ENCODE measurements at regions not wholly inside any gene's neighbourhood (a gene's known extent, or its start where the extent isn't known, plus 50 kb on each side); places are given as distances from the start of the nearest gene placed in this dataset.

GRCh38 chr4:14446311-14446710 is 556.0 kb upstream of the CPEB2 start:
- DNase-seq (ENCODE audit: low spot score) (no peak), ATAC-seq (ENCODE audit: insufficient number of reproducible peaks, low FRiP score, low read depth) (no peak)
- no peak for TF ChIP-seq CTCF (IDR thresholded peaks at IDR 0.05)
- Histone ChIP-seq H3K4me1 (ENCODE audit: control insufficient read depth in 1 of 2, low read depth in 2 of 2) (no peaks in the 10 kb centered on the region), H3K36me3 (no peaks in the 10 kb centered on the region), H3K27me3 (replicated peaks; ENCODE audit: insufficient read depth) (no peaks in the 10 kb centered on the region), H3K9me3 (no peaks in the 10 kb centered on the region), H3K4me3 (no peak overlapping the region), H3K27ac (no peak overlapping the region)

- no peak overlapping the region for H3K4me3 ChIP-seq
- no peak for TF ChIP-seq CTCF (IDR thresholded peaks at IDR 0.05)
- no peak overlapping the region for H3K27ac ChIP-seq
- ATAC-seq (ENCODE audit: insufficient number of reproducible peaks, low FRiP score, low read depth) = no peak
- H3K36me3 ChIP-seq = no peaks in the 10 kb centered on the region
- DNase-seq (ENCODE audit: low spot score) = no peak
- H3K27me3 ChIP-seq (replicated peaks; ENCODE audit: insufficient read depth) = no peaks in the 10 kb centered on the region
- H3K9me3 ChIP-seq = no peaks in the 10 kb centered on the region
- no peaks in the 10 kb centered on the region for H3K4me1 ChIP-seq (ENCODE audit: control insufficient read depth in 1 of 2, low read depth in 2 of 2)
Observed at GRCh38 chr4:14446904-14447303, 555.4 kb upstream of the CPEB2 start.

GRCh38 chr4:14449308-14449707 is 553.0 kb upstream of the CPEB2 start:
- no peaks in the 10 kb centered on the region for H3K27me3 ChIP-seq (replicated peaks; ENCODE audit: insufficient read depth)
- H3K36me3 ChIP-seq = no peaks in the 10 kb centered on the region
- no peaks in the 10 kb centered on the region for H3K4me1 ChIP-seq (ENCODE audit: control insufficient read depth in 1 of 2, low read depth in 2 of 2)
- ATAC-seq (ENCODE audit: insufficient number of reproducible peaks, low FRiP score, low read depth) (no peak), DNase-seq (ENCODE audit: low spot score) (no peak)
- no peak for TF ChIP-seq CTCF (IDR thresholded peaks at IDR 0.05)
- H3K9me3 ChIP-seq = no peaks in the 10 kb centered on the region
- no peak overlapping the region for H3K4me3 ChIP-seq
- H3K27ac ChIP-seq = no peak overlapping the region

- no peak for TF ChIP-seq CTCF (IDR thresholded peaks at IDR 0.05)
- Histone ChIP-seq H3K4me3 (no peak overlapping the region), H3K4me1 (ENCODE audit: control insufficient read depth in 1 of 2, low read depth in 2 of 2) (no peaks in the 10 kb centered on the region), H3K36me3 (no peaks in the 10 kb centered on the region), H3K9me3 (no peaks in the 10 kb centered on the region), H3K27ac (no peak overlapping the region), H3K27me3 (replicated peaks; ENCODE audit: insufficient read depth) (no peaks in the 10 kb centered on the region)
- DNase-seq (ENCODE audit: low spot score) = no peak
- no peak for ATAC-seq (ENCODE audit: insufficient number of reproducible peaks, low FRiP score, low read depth)
Observed at GRCh38 chr4:14452001-14452400, 550.3 kb upstream of the CPEB2 start.

- H3K9me3 ChIP-seq = no peaks in the 10 kb centered on the region
- no peak for DNase-seq (ENCODE audit: low spot score)
- no peaks in the 10 kb centered on the region for H3K27me3 ChIP-seq (replicated peaks; ENCODE audit: insufficient read depth)
- TF ChIP-seq CTCF (IDR thresholded peaks at IDR 0.05) = no peak
- H3K36me3 ChIP-seq = no peaks in the 10 kb centered on the region
- H3K4me3 ChIP-seq = no peak overlapping the region
- H3K27ac ChIP-seq = no peak overlapping the region
- ATAC-seq (ENCODE audit: insufficient number of reproducible peaks, low FRiP score, low read depth) = no peak
- H3K4me1 ChIP-seq (ENCODE audit: control insufficient read depth in 1 of 2, low read depth in 2 of 2) = no peaks in the 10 kb centered on the region
Observed at GRCh38 chr4:14452764-14453163, 549.5 kb upstream of the CPEB2 start.

Measured in thoracic aorta (tissue), 2 donors.